IPS-20b (cell line): ENCODE measurements at regions not wholly inside any gene's neighbourhood (a gene's known extent, or its start where the extent isn't known, plus 50 kb on each side); places are given as distances from the start of the nearest gene placed in this dataset.
"Not testable (repeated sequence)": the region's sequence is repeated elsewhere in the genome, so short reads cannot be mapped to it uniquely, and the experiment has no call there.

ENCODE experiments used
- H3K27ac ChIP-seq: one replicate; pipeline ENCODE4 v1.5.1; 2013; ENCODE audit warnings: low read length
- H3K27me3 ChIP-seq: 2 replicates; pipeline ENCODE4 v1.6.1; 2013; ENCODE audit warnings: mild to moderate bottlenecking, low read length, inconsistent platforms; ENCODE audit not compliant: insufficient read depth
- H3K36me3 ChIP-seq: 2 replicates; pipeline ENCODE4 v1.6.1; 2013; ENCODE audit warnings: low read depth, mild to moderate bottlenecking, inconsistent platforms, low read length, moderate library complexity; ENCODE audit not compliant: insufficient read depth
- H3K4me1 ChIP-seq: 2 replicates; pipeline ENCODE4 v1.6.1; 2013; ENCODE audit warnings: mild to moderate bottlenecking, control low read depth, inconsistent platforms, low read length, moderate library complexity; ENCODE audit not compliant: insufficient read depth
- H3K4me3 ChIP-seq: 2 replicates; pipeline ENCODE4 v1.5.1; 2013; ENCODE audit warnings: mild to moderate bottlenecking, low read length, inconsistent platforms
- H3K9ac ChIP-seq: 2 replicates; pipeline ENCODE4 v1.6.1; 2013; ENCODE audit warnings: low read depth, mild to moderate bottlenecking, inconsistent platforms, low read length, moderate library complexity
- H3K9me3 ChIP-seq: 2 replicates; pipeline ENCODE4 v1.6.1; 2013; ENCODE audit warnings: mild to moderate bottlenecking, low read depth, low read length, inconsistent platforms; ENCODE audit not compliant: insufficient read depth

DNA sequence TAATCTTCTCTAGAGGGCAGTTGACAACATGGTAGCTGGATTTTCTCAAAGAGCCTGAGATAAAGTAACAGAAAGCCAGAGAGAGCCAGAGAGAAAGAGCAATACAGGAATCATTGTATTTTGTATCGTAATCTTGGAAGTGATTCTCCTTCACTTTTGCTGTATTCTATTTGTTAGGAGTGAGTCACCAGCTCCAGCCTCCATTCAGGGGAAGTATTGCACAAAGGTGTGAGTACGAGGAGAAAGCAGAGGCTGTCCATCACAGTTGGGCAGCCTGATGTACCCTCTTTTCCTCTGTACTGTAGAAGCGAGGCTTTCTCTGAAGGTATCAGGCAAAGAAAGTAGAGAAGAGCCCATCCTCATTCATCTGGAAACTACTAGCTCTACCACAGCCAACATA is 176.8 kb downstream of the KCNS3 start:
- Histone ChIP-seq H3K9me3 (no peaks in the 10 kb centered on the region), H3K27ac (no peak overlapping the region), H3K4me1 (no peaks in the 10 kb centered on the region), H3K9ac (no peak overlapping the region), H3K4me3 (no peak overlapping the region), H3K27me3 (no peaks in the 10 kb centered on the region), H3K36me3 (no peaks in the 10 kb centered on the region)

DNA sequence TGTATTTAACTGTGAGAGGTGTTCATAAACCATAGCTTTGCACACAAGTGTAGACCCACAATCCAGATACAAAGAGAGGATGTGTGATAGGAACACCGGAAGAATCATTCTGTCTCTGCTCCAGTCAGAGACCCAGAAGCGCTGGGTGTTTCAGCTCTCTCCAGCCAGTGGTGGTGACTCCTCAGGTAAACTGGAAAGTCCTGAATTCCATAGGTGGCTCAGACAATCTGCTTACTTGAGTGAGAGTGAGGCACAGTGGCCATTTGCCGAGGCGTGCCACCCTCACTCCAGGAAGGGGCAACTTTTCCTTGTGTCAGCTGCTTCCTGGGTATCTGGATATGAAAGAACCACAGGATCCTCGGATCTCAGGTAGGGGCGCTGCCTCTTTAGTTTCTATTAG is 171.5 kb downstream of the KCNS3 start:
- Histone ChIP-seq H3K36me3 (no peaks in the 10 kb centered on the region), H3K27ac (no peak overlapping the region), H3K9ac (no peak overlapping the region), H3K4me1 (no peaks in the 10 kb centered on the region), H3K9me3 (peaks cover 9% of the 10 kb centered on the region; the same call in 1 of the 2 replicates), H3K27me3 (no peaks in the 10 kb centered on the region), H3K4me3 (no peak overlapping the region)

GRCh38 chr2:18049325-18049724 is 170.9 kb downstream of the KCNS3 start:
- H3K4me3 ChIP-seq: no peak overlapping the region
- no peaks in the 10 kb centered on the region for H3K36me3 ChIP-seq
- H3K9ac ChIP-seq: no peak overlapping the region
- no peaks in the 10 kb centered on the region for H3K4me1 ChIP-seq
- no peak overlapping the region for H3K27ac ChIP-seq
- H3K27me3 ChIP-seq: no peaks in the 10 kb centered on the region
- peaks cover 14% of the 10 kb centered on the region; the same call in 1 of the 2 replicates for H3K9me3 ChIP-seq

GRCh38 chr2:18047896-18048657 is 169.6 kb downstream of the KCNS3 start:
- H3K27ac ChIP-seq: no peak overlapping the region
- H3K36me3 ChIP-seq: no peaks in the 10 kb centered on the region
- H3K27me3 ChIP-seq: no peaks in the 10 kb centered on the region

GRCh38 chr2:18047213-18047611 is 168.7 kb downstream of the KCNS3 start:
- H3K4me1 ChIP-seq: no peaks in the 10 kb centered on the region
- H3K4me3 ChIP-seq: no peak overlapping the region
- no peaks in the 10 kb centered on the region for H3K36me3 ChIP-seq
- H3K27me3 ChIP-seq: no peaks in the 10 kb centered on the region
- no peak overlapping the region for H3K27ac ChIP-seq
- no peak overlapping the region for H3K9ac ChIP-seq
- H3K9me3 ChIP-seq: peaks cover 14% of the 10 kb centered on the region; the same call in 1 of the 2 replicates

More at GRCh38 chr2:18047896-18048657, 169.6 kb downstream of the KCNS3 start:
- Histone ChIP-seq H3K4me3 (no peak overlapping the region), H3K9me3 (peaks cover 14% of the 10 kb centered on the region; the same call in 1 of the 2 replicates), H3K4me1 (no peaks in the 10 kb centered on the region), H3K9ac (no peak overlapping the region)

- no peaks in the 10 kb centered on the region for H3K27me3 ChIP-seq
- H3K9ac ChIP-seq: no peak overlapping the region
- no peak overlapping the region for H3K27ac ChIP-seq
- H3K36me3 ChIP-seq: no peaks in the 10 kb centered on the region
- no peaks in the 10 kb centered on the region for H3K4me1 ChIP-seq
- H3K9me3 ChIP-seq: peaks cover 14% of the 10 kb centered on the region; the same call in 1 of the 2 replicates
- H3K4me3 ChIP-seq: no peak overlapping the region
These were observed 168.2 kb downstream of the KCNS3 start for GRCh38 chr2:18046558-18047212.

GRCh38 chr2:18046017-18046416 is 167.6 kb downstream of the KCNS3 start:
- Histone ChIP-seq H3K4me1 (no peaks in the 10 kb centered on the region), H3K27ac (no peak overlapping the region), H3K9me3 (peaks cover 14% of the 10 kb centered on the region; the same call in 1 of the 2 replicates), H3K36me3 (no peaks in the 10 kb centered on the region), H3K4me3 (no peak overlapping the region), H3K27me3 (no peaks in the 10 kb centered on the region), H3K9ac (no peak overlapping the region)

- Histone ChIP-seq H3K27ac (no peak overlapping the region), H3K9ac (no peak overlapping the region), H3K9me3 (peaks cover 14% of the 10 kb centered on the region; the same call in 1 of the 2 replicates), H3K4me3 (no peak overlapping the region), H3K27me3 (no peaks in the 10 kb centered on the region), H3K4me1 (no peaks in the 10 kb centered on the region), H3K36me3 (no peaks in the 10 kb centered on the region)
These were observed 166.8 kb downstream of the KCNS3 start for GRCh38 chr2:18045230-18045629.

GRCh38 chr2:18017381-18017780 is 138.9 kb downstream of the KCNS3 start:
- H3K27me3 ChIP-seq, H3K4me3 ChIP-seq, H3K4me1 ChIP-seq, H3K36me3 ChIP-seq, H3K9ac ChIP-seq, H3K27ac ChIP-seq: not testable (repeated sequence)
- H3K9me3 ChIP-seq: peaks cover 18% of the 10 kb centered on the region

DNA sequence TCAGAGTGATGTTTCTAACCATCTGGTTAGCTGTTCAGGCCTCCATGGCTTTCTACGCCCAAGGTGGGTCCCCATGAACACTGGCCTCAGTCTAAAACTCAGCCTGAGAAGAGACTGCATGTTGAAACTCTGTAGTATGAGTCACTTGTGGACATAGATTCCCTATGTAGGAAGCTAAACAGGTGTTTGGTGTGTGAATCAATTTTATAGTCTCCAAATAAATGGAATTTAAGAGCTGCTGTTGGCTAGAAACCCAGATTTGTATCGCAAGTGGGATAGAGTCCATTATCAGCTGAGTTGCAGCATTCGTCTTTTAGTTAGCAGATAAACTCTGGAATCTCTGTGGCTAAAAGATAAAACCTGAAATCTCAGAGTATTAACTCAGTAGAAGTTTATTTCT is 131.4 kb downstream of the KCNS3 start:
- no peak overlapping the region for H3K27ac ChIP-seq
- no peak overlapping the region for H3K4me3 ChIP-seq
- H3K9me3 ChIP-seq: peaks cover 14% of the 10 kb centered on the region
- no peaks in the 10 kb centered on the region for H3K27me3 ChIP-seq
- H3K9ac ChIP-seq: no peak overlapping the region
- no peaks in the 10 kb centered on the region for H3K36me3 ChIP-seq
- H3K4me1 ChIP-seq: no peaks in the 10 kb centered on the region

- Histone ChIP-seq H3K36me3 (no peaks in the 10 kb centered on the region), H3K4me3 (no peak overlapping the region), H3K27me3 (no peaks in the 10 kb centered on the region), H3K27ac (no peak overlapping the region), H3K9ac (no peak overlapping the region), H3K4me1 (no peaks in the 10 kb centered on the region), H3K9me3 (peaks cover 11% of the 10 kb centered on the region; the same call in 1 of the 2 replicates)
These were observed 126.9 kb downstream of the KCNS3 start for GRCh38 chr2:18005411-18005810.

DNA sequence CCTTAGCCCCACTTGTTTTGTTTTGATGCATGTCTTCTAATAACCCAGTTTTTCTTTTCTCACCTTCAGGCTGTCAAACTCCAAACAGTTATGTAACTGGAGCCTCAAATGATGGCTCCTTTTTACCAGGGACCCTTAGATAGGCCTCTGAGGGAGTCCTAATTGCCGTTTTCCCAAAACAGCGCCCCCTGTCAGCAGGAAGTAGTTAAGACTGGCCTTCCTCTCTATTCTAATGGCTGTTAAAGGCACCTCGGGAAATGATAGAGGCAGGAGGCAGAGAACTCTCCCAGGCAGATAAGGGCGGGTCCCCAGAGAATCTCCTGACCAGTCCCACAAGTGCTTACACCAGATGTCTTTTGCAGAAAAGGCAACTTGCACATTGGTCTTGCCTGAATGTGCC is 123.2 kb downstream of the KCNS3 start:
- Histone ChIP-seq H3K4me3 (no peak overlapping the region), H3K4me1 (no peaks in the 10 kb centered on the region), H3K27me3 (no peaks in the 10 kb centered on the region), H3K9me3 (peaks cover 5% of the 10 kb centered on the region; the same call in 1 of the 2 replicates), H3K27ac (no peak overlapping the region), H3K9ac (no peak overlapping the region), H3K36me3 (no peaks in the 10 kb centered on the region)
